ENCODE measurements at regions not wholly inside any gene's neighbourhood (a gene's known extent, or its start where the extent isn't known, plus 50 kb on each side); places are given as distances from the start of the nearest gene placed in this dataset.
"Not testable (repeated sequence)": the region's sequence is repeated elsewhere in the genome, so short reads cannot be mapped to it uniquely, and the experiment has no call there.

- no peak overlapping the region for H3K4me3 ChIP-seq (ENCODE audit: low read depth, low read length)
- TF ChIP-seq CTCF (IDR thresholded peaks at IDR 0.05; ENCODE audit: insufficient read depth, low read length, missing control alignments), result no peak
- DNase-seq (ENCODE audit: low read depth, low spot score), result no peak
- ChIA-PET POLR2A (no interaction called here), CTCF (interaction anchor here (1.4 kb wide), 1 partner anchor 492 kb away, joined by 4 read pairs; no protein-coding TSS in a partner anchor)
Measured at GRCh38 chrX:139475432-139475831, 55.1 kb upstream of the F9 start.

GRCh38 chrX:139461945-139462344 lies 68.6 kb upstream of the F9 start:
- DNase-seq (ENCODE audit: low read depth, low spot score); POLR2A ChIA-PET; H3K4me3 ChIP-seq (ENCODE audit: low read depth, low read length); CTCF ChIA-PET: not testable (repeated sequence)

- POLR2A ChIA-PET, result no interaction called here
- TF ChIP-seq CTCF (IDR thresholded peaks at IDR 0.05; ENCODE audit: insufficient read depth, low read length, missing control alignments), result no peak
- DNase-seq (ENCODE audit: low read depth, low spot score), result no peak
- no peak overlapping the region for H3K4me3 ChIP-seq (ENCODE audit: low read depth, low read length)
- CTCF ChIA-PET, result no interaction called here
Measured at GRCh38 chrX:139454743-139455142, 75.8 kb upstream of the F9 start.

DNA sequence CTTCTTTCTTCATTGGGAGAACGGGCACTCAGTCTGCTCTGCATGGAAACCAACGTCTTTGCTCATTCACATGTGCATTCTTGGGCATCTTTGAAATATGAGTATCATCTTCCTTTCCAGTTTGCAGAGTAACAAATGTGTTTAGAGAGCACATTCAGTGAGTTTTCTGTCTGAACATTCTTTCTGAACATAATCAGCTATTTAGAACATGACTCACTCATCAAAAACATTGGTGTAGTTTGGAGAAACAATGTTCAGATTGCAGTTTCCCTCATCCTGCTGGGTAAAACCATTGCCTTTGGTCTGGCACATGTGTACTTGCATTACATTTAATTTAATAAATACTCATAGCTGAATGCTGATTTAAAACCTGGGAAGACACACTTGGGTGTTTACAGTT lies 81.5 kb upstream of the F9 start:
- CTCF ChIA-PET, result no interaction called here
- no peak overlapping the region for H3K4me3 ChIP-seq (ENCODE audit: low read depth, low read length)
- TF ChIP-seq CTCF (IDR thresholded peaks at IDR 0.05; ENCODE audit: insufficient read depth, low read length, missing control alignments), result no peak

GRCh38 chrX:139446832-139447231 lies 83.7 kb upstream of the F9 start:
- DNase-seq (ENCODE audit: low read depth, low spot score), result no peak
- TF ChIP-seq CTCF (IDR thresholded peaks at IDR 0.05; ENCODE audit: insufficient read depth, low read length, missing control alignments), result no peak
- CTCF ChIA-PET, result no interaction called here
- POLR2A ChIA-PET, result no interaction called here
- no peak overlapping the region for H3K4me3 ChIP-seq (ENCODE audit: low read depth, low read length)

More for the DNA sequence above, 81.5 kb upstream of the F9 start:
- DNase-seq (ENCODE audit: low read depth, low spot score), result no peak
- POLR2A ChIA-PET, result no interaction called here

DNA sequence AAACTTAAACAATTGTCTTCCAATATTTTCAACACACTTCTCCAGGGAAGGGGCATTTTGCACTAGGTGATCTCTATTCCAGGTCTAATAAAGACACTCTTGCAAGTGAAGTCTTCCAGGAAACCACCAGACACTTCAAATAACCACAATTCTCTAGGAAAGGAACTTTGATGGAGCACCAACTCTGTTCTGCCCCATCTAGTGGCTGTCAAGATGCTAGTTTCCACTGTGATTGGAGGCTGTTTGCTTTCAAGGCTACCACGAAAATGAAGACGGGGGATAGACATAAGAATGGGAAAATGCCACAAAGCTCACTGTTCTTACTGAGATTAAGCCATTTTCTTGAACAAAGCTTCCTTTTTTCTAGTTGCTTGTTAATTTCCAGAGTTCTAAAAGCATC lies 100.6 kb upstream of the F9 start:
- no peak for DNase-seq (ENCODE audit: low read depth, low spot score)
- TF ChIP-seq CTCF (IDR thresholded peaks at IDR 0.05; ENCODE audit: insufficient read depth, low read length, missing control alignments), result no peak
- ChIA-PET CTCF (no interaction called here), POLR2A (no interaction called here)
- no peak overlapping the region for H3K4me3 ChIP-seq (ENCODE audit: low read depth, low read length)

GRCh38 chrX:139423186-139423585 lies 107.4 kb upstream of the F9 start:
- TF ChIP-seq CTCF (IDR thresholded peaks at IDR 0.05; ENCODE audit: insufficient read depth, low read length, missing control alignments), result no peak

DNA sequence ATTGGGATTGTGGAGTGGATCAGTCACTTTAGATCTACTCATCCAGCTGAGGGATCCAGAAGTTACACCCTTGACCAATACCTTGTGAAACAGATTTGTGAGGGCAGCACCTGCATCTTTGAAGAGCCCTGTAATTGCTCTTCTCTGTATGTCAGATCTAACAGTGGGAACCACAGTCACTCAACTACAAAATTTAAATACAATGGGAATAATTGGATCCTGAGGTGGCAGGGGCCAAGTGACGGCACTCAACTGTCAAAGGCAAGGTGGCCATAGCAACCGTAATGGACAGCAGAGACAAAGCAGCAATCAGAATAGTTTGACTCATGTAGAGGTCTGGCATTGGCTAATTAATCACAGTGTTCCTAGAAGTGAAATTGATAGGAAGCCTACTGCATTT lies 132.3 kb upstream of the F9 start:
- POLR2A ChIA-PET; DNase-seq (ENCODE audit: low read depth, low spot score); H3K4me3 ChIP-seq (ENCODE audit: low read depth, low read length); CTCF ChIA-PET: not testable (repeated sequence)

More at GRCh38 chrX:139423186-139423585, 107.4 kb upstream of the F9 start:
- ChIA-PET CTCF (no interaction called here), POLR2A (no interaction called here)
- no peak overlapping the region for H3K4me3 ChIP-seq (ENCODE audit: low read depth, low read length)
- DNase-seq (ENCODE audit: low read depth, low spot score), result no peak
